Mucosa of descending colon (tissue), 3 donors: ENCODE measurements at regions not wholly inside any gene's neighbourhood (a gene's known extent, or its start where the extent isn't known, plus 50 kb on each side); places are given as distances from the start of the nearest gene placed in this dataset.
"Not testable (repeated sequence)": the region's sequence is repeated elsewhere in the genome, so short reads cannot be mapped to it uniquely, and the experiment has no call there.

Experiments
- ATAC-seq: fragments of 200-7000 bp; cut with Tn5 transposase; one replicate; pipeline ENCODE4 v1.9.1; 2020; ENCODE audit warnings: mild to moderate bottlenecking, moderate library complexity
- DNase-seq, 3 donors: peaks; one replicate each; pipeline ENCODE4 v3.0.0-alpha.2; 2020
- H3K36me3 ChIP-seq: fragments of 200-600 bp; one replicate; pipeline ENCODE4 v1.8.0; 2021; ENCODE audit warnings: low read depth, mild to moderate bottlenecking
- H3K4me1 ChIP-seq: fragments of 200-600 bp; one replicate; pipeline ENCODE4 v1.8.0; 2021; ENCODE audit warnings: low read depth, mild to moderate bottlenecking
- H3K4me3 ChIP-seq: fragments of 200-600 bp; one replicate; pipeline ENCODE4 v1.8.0; 2021; ENCODE audit warnings: mild to moderate bottlenecking
- H3K9me3 ChIP-seq: fragments of 200-600 bp; one replicate; pipeline ENCODE4 v1.8.0; 2021; ENCODE audit warnings: mild to moderate bottlenecking
- CTCF ChIP-seq: fragments of 200-600 bp; IDR thresholded peaks from one replicate; pipeline ENCODE4 v1.8.0; 2022; ENCODE audit warnings: antibody characterized with exemption, mild to moderate bottlenecking
- intact Hi-C, 2 donors: fragments of 100-400 bp; cut with DNase I in 1 of 2; cut with micrococcal nuclease in 1 of 2; formaldehyde crosslinking; loops; one replicate each; pipeline versions ENCODE4 v1.11.0 to v1.11.1; 2022; cut with DNase I, micrococcal nuclease
- donor health status: DM: no; HTN: no; CAD: no; lungs with moderate emphysema.
- donor health status: DM: no; HTN: no; CAD: no.
- donor health status: DM: no; HTN: yes; CAD: no.

GRCh38 chr13:71214821-71215220, 652.2 kb downstream of the DACH1 start:
- DNase-seq, result no peak
- no peak for TF ChIP-seq CTCF
- no peak for ATAC-seq
- H3K36me3 ChIP-seq, result no peaks in the 10 kb centered on the region
- no peaks in the 10 kb centered on the region for H3K9me3 ChIP-seq
- intact Hi-C loops, result no loop called here
- no peak overlapping the region for H3K4me3 ChIP-seq
- no peaks in the 10 kb centered on the region for H3K4me1 ChIP-seq

GRCh38 chr13:71214357-71214756, 652.6 kb downstream of the DACH1 start:
- no peak for TF ChIP-seq CTCF
- Histone ChIP-seq H3K4me3 (no peak overlapping the region), H3K9me3 (no peaks in the 10 kb centered on the region), H3K4me1 (no peaks in the 10 kb centered on the region), H3K36me3 (no peaks in the 10 kb centered on the region)
- DNase-seq (no peak), ATAC-seq (no peak)
- intact Hi-C loops, result no loop called here

- TF ChIP-seq CTCF, result no peak
- Histone ChIP-seq H3K4me3 (no peak overlapping the region), H3K9me3 (no peaks in the 10 kb centered on the region), H3K36me3 (no peaks in the 10 kb centered on the region), H3K4me1 (no peaks in the 10 kb centered on the region)
- intact Hi-C loops, result no loop called here
- DNase-seq (no peak), ATAC-seq (no peak)
Measured at GRCh38 chr13:71213252-71213821, 653.7 kb downstream of the DACH1 start.

- TF ChIP-seq CTCF, result no peak
- Histone ChIP-seq H3K36me3 (no peaks in the 10 kb centered on the region), H3K4me1 (no peaks in the 10 kb centered on the region), H3K4me3 (no peak overlapping the region), H3K9me3 (no peaks in the 10 kb centered on the region)
- ATAC-seq (no peak), DNase-seq (no peak)
- intact Hi-C loops, result no loop called here
Measured at GRCh38 chr13:71210861-71211260, 656.1 kb downstream of the DACH1 start.

GRCh38 chr13:71209217-71209616, 657.8 kb downstream of the DACH1 start:
- ATAC-seq, result no peak
- no peak for TF ChIP-seq CTCF

GRCh38 chr13:71184583-71184982, 682.4 kb downstream of the DACH1 start:
- H3K4me1 ChIP-seq, ATAC-seq, H3K36me3 ChIP-seq, H3K9me3 ChIP-seq, H3K4me3 ChIP-seq, intact Hi-C loops: not testable (repeated sequence)
- DNase-seq, result peak in 1 of 3 donors; percentile 24

More at GRCh38 chr13:71209217-71209616, 657.8 kb downstream of the DACH1 start:
- Histone ChIP-seq H3K36me3 (no peaks in the 10 kb centered on the region), H3K4me3 (no peak overlapping the region), H3K9me3 (no peaks in the 10 kb centered on the region), H3K4me1 (no peaks in the 10 kb centered on the region)
- no peak for DNase-seq
- intact Hi-C loops, result no loop called here

GRCh38 chr13:71183352-71183751, 683.7 kb downstream of the DACH1 start:
- H3K4me1 ChIP-seq, H3K4me3 ChIP-seq, H3K36me3 ChIP-seq, intact Hi-C loops, H3K9me3 ChIP-seq, ATAC-seq, DNase-seq: not testable (repeated sequence)
